PFSK-1 (cell line): ENCODE measurements at regions not wholly inside any gene's neighbourhood (a gene's known extent, or its start where the extent isn't known, plus 50 kb on each side); places are given as distances from the start of the nearest gene placed in this dataset.

Experiments
- FOXP2 ChIP-seq: optimal IDR thresholded peaks from 2 replicates; pipeline ENCODE3; 2011; ENCODE audit warnings: borderline replicate concordance, control low read depth, inconsistent platforms; ENCODE audit not compliant: insufficient read depth; ENCODE audit errors: extremely low read length, extremely low read depth
- POLR2AphosphoS5 ChIP-seq: IDR thresholded peaks from 2 replicates; pipeline ENCODE4 v1.6.1; 2012; ENCODE audit warnings: low read depth, mild to moderate bottlenecking, control low read depth, low read length, moderate library complexity
- REST ChIP-seq, 2 experiments: IDR thresholded peaks; 2 replicates each; pipeline versions ENCODE4 v1.6.1 to v1.8.0; 2011 to 2012; ENCODE audit warnings: low read depth in 2 of 2, low read length in 2 of 2, control low read depth in 1 of 2, inconsistent platforms in 1 of 2, mild to moderate bottlenecking in 1 of 2, moderate library complexity in 1 of 2; ENCODE audit not compliant: insufficient read depth in 1 of 2
- SIN3A ChIP-seq: IDR thresholded peaks from 2 replicates; pipeline ENCODE4 v1.6.1; 2012; ENCODE audit warnings: mild to moderate bottlenecking, low read length, moderate library complexity, borderline replicate concordance; ENCODE audit not compliant: insufficient read depth
- TAF1 ChIP-seq: IDR thresholded peaks from 2 replicates; pipeline ENCODE4 v1.6.1; 2012; ENCODE audit warnings: low read length, control low read depth, borderline replicate concordance; ENCODE audit not compliant: insufficient read depth

GRCh38 chr12:67014642-67015041 lies 254.5 kb upstream of the CAND1 start:
- TF ChIP-seq POLR2AphosphoS5: no peak
- no peak for TF ChIP-seq REST (IDR thresholded peaks at IDR 0.05; ENCODE audit: insufficient read depth in 1 of 2, low read depth in 2 of 2, low read length in 2 of 2)

- TF ChIP-seq REST (IDR thresholded peaks at IDR 0.05; ENCODE audit: insufficient read depth in 1 of 2, low read depth in 2 of 2, low read length in 2 of 2) (no peak), SIN3A (no peak), POLR2AphosphoS5 (no peak), FOXP2 (no peak), TAF1 (no peak)
Measured at GRCh38 chr12:67018105-67018504, 251.1 kb upstream of the CAND1 start.

DNA sequence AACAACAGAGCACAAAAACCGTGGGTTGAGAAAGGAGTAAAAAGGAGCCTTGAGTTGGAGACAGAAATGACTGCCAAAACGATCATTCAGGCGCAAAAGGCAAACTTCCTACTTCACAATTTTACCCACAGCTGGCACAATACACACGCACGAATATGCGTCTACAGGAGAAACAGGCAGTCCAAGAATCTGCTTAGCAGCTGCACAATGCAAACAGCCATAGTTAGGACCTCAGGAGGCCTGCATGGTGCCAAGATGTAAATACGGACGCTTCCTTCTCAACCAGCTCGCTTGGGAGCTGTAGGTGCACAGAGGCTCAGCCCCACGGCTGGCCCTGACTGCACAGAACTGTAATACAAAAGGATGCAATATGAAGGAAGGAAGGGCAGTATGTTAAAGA lies 250.1 kb upstream of the CAND1 start:
- TF ChIP-seq SIN3A (no peak), TAF1 (no peak), REST (IDR thresholded peaks at IDR 0.05; ENCODE audit: insufficient read depth in 1 of 2, low read depth in 2 of 2, low read length in 2 of 2) (no peak), FOXP2 (no peak), POLR2AphosphoS5 (no peak)

- TF ChIP-seq FOXP2 (no peak), POLR2AphosphoS5 (no peak), SIN3A (no peak)
Measured at GRCh38 chr12:67025543-67026114, 243.5 kb upstream of the CAND1 start.

GRCh38 chr12:67026487-67027246 lies 242.5 kb upstream of the CAND1 start:
- no peak for TF ChIP-seq TAF1
- no peak for TF ChIP-seq POLR2AphosphoS5
- no peak for TF ChIP-seq REST (IDR thresholded peaks at IDR 0.05; ENCODE audit: insufficient read depth in 1 of 2, low read depth in 2 of 2, low read length in 2 of 2)
- no peak for TF ChIP-seq FOXP2
- TF ChIP-seq SIN3A: no peak
